Breast epithelium (tissue), 3 donors: ENCODE measurements at regions not wholly inside any gene's neighbourhood (a gene's known extent, or its start where the extent isn't known, plus 50 kb on each side); places are given as distances from the start of the nearest gene placed in this dataset.

Experiments used
- POLR2AphosphoS5 ChIP-seq, 3 donors: sonication (generic); formaldehyde crosslinking; IDR thresholded peaks; one replicate each; pipeline ENCODE4 v1.6.1; 2017; ENCODE audit warnings: antibody characterized with exemption in 3 of 3
- TF ChIP-seq, protein P1 (sequence below), 3 donors: fragments of 450-650 bp; IDR thresholded peaks; one replicate each; pipeline ENCODE4 v1.5.1; 2016 to 2017; ENCODE audit warnings: antibody characterized with exemption in 3 of 3, mild to moderate bottlenecking in 3 of 3, moderate library complexity in 3 of 3

DNA sequence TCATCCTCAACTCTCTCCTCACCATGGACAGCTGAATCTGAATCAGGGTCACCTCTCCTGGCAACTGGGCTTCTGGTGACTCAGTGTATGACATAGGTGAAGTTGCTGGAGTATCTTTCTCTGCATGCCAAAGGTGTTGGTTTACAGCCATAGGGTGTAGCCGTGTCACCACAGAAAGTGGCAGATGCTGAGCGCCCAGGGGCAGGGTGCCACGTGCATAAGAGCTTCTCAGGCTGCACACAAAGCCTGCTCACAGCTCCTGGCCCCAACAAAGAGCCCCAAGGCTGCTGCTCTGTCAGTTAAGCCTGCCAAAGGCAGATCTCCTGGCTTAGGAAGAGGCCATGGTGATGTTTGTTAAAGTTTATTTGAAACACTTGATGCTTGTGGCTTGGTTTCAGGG lies 297.7 kb upstream of the WWC1 start:
- TF ChIP-seq, protein P1, sequence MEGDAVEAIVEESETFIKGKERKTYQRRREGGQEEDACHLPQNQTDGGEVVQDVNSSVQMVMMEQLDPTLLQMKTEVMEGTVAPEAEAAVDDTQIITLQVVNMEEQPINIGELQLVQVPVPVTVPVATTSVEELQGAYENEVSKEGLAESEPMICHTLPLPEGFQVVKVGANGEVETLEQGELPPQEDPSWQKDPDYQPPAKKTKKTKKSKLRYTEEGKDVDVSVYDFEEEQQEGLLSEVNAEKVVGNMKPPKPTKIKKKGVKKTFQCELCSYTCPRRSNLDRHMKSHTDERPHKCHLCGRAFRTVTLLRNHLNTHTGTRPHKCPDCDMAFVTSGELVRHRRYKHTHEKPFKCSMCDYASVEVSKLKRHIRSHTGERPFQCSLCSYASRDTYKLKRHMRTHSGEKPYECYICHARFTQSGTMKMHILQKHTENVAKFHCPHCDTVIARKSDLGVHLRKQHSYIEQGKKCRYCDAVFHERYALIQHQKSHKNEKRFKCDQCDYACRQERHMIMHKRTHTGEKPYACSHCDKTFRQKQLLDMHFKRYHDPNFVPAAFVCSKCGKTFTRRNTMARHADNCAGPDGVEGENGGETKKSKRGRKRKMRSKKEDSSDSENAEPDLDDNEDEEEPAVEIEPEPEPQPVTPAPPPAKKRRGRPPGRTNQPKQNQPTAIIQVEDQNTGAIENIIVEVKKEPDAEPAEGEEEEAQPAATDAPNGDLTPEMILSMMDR (IDR thresholded peaks at IDR 0.05) = no peak
- TF ChIP-seq POLR2AphosphoS5 (IDR thresholded peaks at IDR 0.05) = no peak
